ENCODE measurements at regions not wholly inside any gene's neighbourhood (a gene's known extent, or its start where the extent isn't known, plus 50 kb on each side); places are given as distances from the start of the nearest gene placed in this dataset.
"Not testable (repeated sequence)": the region's sequence is repeated elsewhere in the genome, so short reads cannot be mapped to it uniquely, and the experiment has no call there.

DNA sequence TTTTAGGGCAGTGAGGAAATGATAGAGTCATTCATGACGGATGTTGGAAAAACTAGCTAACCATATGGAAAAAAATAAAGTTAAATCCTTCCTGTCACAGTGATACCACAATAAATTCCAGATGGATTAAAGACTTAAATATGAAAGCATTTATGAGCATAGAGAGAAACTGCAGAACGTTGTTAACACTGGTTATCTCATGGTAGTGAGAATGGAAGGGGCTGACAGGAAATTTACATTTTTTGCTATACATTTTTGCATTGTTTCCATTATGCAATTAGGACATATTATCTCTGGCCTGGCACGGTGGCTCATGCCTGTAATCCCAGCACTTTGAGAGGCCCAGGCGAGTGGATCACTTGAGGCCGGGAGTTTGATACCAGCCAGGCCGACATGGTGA, 130.5 kb upstream of the VOPP1 start:
- not testable (repeated sequence) for DNase-seq

DNA sequence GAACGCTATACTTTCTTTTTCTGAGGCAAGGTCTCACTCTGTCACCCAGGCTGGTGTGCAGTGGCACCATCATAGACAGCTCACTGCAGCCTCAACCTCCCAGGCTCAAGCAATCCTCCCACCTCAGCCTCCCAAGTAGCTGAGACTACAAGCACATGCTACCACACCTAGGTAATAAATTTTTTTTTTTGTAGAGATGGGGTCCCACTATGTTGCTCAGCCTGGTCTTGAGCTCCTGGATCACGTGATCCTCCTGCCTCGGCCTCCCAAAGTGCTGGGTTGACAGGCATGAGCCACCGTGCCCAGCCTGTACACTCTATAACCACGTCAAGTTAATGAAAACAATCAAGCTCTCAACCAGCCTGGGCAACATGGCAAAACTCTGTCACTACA, 127.1 kb upstream of the VOPP1 start:
- not testable (repeated sequence) for DNase-seq

DNA sequence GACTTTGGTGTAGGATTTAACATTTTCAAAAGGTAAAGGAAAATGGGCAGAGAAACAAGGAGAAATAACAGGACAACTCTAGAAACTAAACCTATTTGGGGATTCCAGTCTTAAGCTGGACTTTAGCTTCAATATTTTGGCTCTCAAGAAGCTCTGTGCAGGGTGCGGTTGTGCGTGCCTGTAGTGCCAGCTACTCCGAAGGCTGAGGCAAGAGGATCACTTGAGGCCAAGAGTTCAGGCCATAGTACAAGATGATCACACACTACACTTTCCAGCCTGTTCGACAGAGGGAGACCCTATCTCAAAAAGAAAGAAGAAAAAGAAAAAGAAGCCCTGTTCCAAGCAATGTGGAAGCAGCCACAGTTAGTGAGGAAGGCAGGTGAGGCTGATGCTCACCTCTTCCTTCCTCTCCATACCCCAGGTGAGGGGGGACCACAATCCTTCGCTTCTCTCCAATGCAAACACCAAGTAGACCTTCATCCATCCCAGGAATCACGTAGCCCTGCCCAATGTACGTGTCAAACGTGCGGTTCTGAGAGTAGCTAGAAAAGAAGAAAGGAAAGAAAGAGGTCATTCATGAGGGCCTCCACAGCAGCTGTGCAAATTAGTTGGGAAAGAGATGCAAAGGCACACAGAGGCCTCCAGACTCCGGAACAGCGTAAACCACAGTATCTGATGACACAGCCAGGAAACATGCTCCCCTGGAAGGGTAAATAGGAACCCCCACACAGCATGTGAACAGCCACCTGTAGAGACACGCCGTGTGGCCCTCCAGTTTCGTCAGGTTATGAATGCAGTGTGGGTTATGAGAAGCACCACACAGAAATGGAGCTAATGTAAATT, 126.5 kb upstream of the VOPP1 start:
- DNase-seq: not testable (repeated sequence)

DNA sequence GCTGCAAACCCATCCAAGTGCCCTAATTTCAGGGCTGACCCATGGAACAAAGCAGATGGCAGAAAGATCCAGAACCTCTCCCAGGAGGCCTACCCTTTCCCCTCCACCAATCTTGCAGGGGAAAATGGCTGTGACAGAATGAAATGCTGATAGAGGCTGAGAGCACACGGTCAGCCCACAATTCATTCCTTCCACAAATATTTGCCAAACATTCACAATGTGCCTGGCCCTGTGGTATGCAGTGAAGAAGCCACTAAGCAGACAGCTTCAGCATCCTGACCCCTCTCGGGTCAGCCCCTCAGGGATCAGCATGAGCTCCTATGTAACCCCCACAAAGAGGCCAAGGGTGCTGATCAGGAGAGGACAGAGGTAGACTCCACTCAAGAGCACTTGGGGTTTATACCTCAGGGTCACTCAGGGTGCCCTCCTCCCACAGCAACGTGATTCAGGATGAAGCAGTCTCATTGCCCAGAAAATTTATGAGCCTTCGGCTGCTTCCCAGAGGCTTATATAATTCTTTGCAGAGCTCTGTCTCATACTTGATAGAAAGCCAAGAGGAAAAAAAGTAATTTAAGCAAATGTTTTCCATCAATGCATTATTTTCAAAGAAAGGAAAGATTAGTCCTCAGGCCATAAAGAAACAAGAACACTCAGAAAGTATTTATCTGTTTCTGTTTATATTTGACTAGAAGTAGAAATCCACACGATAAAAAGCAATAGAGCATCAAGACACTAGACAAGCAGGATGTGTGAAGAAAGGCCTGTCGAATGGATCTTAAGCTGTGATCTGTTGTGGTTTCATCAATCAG, 123.8 kb upstream of the VOPP1 start:
- not testable (repeated sequence) for DNase-seq

DNA sequence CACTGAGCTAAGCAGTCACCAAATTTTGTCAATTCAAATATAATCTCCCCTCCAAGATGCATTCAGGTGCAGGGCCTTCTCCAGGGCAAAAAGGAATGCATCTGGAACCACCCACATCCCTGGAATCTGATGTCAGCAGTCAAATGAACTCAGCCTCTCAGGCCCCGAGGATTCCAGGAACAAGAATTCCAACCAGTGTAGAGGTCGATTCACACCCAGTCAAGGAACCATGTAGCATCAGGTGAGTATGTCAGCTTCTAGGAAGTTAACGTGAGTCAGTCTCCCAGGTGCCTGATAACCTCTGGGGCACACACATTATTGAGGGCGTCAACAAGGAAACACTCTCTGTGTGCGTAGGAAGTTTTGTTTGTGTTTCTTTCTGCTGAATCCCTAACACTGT, 122.2 kb upstream of the VOPP1 start:
- DNase-seq: peak; percentile 20

DNA sequence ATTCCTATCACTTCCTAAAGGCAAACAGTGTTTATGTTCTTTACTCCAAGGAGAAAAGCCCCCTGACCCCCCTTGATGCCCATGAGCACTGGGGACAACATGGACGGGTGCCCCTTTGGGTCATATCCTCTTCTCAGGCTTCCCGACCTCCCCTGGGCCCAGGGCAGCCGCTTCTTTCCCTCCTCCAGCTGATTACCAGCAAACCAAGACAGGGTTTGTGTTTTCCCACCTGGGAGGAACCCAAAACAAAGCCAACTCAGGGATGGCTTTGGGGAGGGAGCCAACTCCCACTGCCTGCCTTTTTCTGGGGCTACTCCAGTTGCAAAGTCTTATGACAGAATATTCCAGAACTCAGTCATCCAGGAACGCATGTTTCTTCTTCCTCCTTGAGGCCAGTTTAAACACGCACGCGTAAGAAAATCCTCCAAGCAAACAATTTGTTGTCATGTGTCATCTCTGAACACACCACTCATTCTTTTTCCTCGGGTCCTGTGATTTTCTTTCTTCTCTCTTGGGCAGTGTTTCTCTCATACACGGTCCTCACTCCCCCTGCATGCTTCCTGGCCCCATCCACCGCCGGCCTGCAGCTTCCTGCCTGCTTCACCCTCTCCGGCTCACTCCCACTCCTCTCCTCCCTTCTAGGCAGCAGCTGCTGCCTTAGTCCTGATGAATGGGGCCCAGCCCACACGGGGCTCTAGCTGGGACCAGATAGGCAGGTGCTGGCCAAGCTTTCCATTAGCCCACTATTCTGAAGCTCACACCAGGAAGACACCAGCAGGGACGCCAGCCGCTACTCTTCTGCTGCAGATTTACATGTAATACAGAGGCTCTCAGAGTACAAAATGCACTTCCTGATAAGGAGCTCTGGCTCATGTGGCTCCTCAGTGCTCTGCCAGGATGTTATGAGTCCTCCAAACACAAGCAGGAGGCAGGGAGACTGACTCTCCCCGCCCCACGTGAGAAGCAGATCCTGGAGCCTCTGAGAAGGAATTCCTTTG, 116.7 kb upstream of the VOPP1 start:
- DNase-seq: peak; percentile 79

DNA sequence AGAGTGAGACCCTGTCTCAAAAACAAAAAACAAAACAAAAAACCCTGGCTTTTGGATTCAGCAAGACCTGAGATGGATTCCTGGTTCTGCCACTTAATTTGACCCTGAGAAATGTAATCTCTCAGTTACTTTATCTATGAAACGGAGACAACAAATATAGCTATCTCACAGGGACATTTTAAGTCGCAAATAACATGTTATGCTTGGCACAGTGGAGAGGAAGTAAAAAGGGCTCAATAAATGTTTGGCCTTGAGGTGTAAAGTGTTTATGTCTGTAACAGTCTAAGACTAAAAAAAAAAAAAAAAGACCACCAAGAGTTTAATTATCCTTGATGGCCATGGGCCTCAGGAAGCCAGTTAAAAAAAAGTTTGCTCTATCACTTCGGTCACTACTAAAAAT, 116.0 kb upstream of the VOPP1 start:
- peak; percentile 5 for DNase-seq

DNA sequence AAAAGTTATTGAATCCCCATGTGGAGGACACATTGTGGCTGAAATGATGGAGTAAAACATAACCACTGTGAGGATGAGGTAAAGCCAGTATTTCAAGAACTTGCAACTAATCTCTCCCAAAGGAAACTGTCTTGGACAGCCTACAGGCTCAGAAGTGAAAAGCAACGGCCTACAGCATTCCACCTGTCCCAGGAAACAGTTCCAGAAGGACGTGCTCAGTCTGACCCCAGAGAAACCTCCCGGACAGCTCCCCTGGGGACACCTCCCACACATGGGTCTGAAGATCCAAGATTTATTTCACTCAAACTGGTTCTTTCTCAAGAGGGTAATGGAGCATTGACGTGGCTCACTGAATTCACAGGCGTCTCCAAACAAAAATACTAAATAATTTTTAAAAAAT, 115.0 kb upstream of the VOPP1 start:
- not testable (repeated sequence) for DNase-seq

DNA sequence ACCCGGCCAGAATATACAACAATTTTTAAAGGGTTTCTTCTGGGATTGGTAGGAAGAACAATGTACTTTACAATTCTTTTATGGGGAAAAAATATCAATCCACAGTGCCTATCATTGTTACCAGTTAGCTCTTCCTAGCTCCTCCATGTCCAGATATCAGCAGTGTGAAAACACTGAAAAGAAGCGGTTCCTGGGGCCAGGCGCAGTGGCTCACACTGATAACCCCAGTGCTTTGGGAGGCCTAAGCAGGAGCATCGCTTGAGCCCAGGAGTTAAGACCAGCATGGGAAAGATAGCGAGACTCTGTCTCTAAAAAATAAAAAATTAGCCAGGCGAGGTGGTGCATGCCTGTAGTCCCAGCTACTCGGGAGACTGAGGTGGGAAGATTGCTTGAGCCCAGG, 114.5 kb upstream of the VOPP1 start:
- DNase-seq: not testable (repeated sequence)

DNA sequence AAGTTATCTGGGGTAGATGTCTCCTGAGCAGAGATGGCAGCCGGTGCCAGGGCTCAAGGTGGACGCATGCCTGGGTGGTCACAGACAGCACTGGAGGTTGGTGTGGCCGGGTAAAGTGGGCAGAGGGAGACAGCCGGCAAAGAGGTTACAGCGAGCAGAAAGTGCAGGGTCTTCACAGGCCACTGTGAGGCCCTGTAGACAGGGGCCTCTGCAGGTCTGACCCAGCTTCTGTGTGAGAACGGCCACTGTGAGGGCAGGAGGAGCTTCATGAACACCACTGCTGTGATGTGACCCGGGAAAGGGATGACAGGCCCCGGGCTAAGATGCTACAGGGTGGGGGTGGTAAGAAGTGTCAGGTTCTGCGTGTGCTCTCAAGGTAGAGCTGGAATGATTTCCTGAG, 111.2 kb upstream of the VOPP1 start:
- DNase-seq: not testable (repeated sequence)

DNA sequence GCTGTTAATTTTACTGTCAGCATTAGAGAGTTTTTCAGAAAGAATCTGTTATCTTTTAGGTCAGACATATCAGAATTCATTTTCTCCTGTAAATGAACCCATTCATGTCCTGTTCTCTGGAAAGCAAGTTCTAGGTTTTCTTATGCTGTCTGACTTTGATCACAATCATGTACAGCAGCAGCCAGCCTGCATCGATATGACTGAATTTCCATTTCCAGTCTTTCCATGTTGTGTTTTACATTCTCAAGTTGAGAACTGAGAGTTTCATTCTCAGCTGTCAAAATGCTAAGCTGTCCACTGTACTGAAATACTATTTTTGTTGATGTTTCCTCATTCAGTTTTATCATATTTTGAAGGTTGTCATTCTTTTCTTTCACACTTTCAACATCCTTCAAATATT, 103.3 kb upstream of the VOPP1 start:
- not testable (repeated sequence) for DNase-seq

DNA sequence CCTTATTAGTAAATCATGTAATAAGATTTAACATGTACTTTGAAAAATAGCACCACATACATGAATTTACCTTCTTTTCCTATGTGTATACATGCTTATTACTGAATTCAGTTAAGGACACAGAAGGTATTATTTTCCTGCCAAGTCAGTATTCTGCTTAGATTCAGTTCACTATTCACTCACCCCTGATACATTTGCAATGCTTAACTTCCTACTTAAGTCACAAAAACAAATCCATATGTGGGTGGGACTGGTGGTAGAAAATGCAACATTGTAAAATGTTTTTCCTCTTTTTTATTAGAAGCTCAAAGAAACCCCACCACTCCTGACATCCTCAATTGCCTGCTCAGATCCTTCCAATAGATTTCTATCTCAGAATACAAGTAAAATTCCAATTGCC, 101.2 kb upstream of the VOPP1 start:
- not testable (repeated sequence) for DNase-seq

DNA sequence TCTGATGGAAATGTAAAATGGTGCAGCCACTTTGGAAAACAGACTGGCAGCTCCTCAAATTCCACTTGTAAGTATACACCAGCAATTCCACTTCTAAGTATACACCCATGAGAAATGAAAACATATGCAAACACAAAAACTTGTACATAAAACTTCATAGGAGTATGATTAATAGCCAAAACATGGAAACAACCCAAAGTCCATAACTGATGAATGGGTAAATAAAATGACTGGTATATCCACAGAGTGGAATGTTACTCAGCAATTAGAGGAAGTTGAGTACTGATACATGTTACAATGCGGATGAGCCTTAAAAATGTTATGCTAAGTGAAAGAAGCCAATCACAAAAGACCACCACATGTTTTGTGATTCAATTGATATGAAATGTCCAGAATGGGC, 99.8 kb upstream of the VOPP1 start:
- not testable (repeated sequence) for DNase-seq

DNA sequence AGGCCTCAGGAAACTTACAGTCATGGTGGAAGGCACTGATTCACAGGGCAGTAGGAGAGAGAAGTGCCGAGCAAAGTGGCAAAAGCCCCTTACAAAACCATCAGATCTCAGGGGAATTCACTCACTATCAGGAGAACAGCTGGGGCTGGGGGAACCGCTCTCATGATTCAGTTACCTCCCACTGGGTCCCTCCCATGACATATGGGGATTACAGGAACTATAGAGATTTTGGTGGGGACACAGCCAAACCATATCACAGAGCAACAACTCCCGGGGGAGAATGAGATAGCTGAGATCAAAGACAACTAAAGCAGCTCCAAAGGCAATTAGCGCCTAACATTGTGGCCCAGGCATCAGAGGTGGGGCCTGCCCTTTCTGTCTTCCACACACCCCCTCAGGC, 85.4 kb upstream of the VOPP1 start:
- DNase-seq: no peak

DNA sequence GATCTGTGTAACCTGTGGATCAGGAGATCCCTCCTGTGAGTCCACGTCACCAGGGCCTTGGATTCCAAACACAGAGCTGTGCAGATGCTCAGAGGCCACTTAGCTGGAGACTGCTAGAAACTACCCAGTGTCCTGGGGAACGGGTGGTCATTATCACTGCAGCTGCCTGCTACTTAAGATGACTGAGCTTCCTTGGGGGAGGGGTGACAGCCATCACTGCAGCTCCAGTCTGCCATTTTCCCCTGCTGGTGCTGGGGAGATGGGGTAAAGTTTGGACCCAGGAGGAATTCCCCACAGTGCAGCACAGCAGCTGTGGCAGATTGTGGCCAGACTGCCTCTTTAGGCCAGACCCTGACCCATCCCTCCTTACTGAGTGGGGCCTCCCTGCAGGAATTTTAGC, 78.8 kb upstream of the VOPP1 start:
- no peak for DNase-seq

DNA sequence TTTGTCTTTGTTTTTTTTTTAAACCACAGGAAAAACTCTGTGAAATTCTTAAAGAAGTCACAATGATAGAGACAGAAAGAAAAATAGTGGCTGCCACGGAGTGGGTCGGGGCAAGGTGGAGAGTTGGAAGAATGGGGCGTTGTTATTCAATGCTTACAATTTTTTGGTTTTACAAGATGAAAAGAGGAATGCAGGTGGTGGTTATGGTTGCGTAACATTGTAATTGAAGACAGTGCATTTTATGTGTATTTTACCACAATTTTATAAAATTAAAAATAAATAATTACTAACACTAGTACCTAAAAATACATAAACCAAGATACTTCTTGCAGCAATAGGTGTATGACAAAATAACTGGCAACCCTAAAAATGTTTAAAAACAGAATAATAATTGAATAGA, 76.9 kb upstream of the VOPP1 start:
- DNase-seq: no peak

DNA sequence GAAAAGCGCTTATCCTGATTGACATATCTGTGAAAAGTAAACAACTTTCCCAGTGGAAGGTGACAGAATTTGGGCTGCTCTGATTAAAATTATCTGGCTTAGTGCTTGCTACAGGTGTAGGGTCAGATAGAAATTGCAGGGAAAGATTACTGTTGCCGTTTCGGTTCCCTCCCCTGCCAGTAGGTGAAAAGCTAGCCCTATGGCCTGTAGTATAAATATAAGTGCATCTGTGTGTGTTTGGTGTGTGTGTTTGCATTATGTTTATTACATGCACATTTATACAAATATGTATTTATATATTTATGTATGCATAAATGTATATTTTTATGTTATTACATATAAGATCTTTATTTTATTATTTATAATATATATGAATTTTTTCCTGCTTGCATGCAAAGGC, 72.3 kb upstream of the VOPP1 start:
- no peak for DNase-seq

DNA sequence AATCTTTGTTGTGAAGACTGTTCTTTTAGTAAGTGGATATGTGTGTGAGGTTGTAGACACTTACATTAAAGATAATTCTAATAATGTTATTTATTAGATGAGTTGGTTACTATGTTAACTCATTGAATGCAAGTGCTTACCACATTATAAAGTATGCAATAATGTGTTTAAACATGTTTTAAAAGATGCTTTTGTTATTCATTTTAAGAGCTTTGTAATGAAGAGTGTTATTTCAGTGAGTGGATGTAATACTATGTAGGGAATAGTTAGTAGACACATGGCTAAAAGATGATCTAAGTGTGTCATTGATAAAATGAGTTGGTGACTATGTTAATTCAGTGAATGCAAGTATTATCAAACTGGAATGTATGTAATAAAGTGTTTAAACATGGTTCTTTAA, 70.0 kb upstream of the VOPP1 start:
- DNase-seq: no peak

DNA sequence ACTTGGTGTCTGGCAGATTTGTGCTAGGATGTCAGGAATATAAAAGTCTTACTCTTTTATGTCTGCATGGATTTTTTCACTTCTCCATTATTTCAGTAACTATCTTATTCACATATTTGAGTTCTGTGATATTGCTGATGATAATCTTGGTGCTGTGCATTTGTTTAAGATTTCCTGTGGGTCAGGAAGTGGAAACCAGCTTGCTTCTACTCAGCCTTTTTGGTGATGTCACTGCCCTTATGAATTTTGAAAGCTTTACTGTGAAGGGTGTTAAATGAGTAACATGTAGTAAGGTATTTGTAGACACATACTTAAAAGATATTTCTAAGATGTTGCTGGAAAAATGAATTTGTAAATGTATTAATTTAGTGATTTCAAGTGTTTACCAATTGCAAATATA, 69.5 kb upstream of the VOPP1 start:
- peak; percentile 43 for DNase-seq

DNA sequence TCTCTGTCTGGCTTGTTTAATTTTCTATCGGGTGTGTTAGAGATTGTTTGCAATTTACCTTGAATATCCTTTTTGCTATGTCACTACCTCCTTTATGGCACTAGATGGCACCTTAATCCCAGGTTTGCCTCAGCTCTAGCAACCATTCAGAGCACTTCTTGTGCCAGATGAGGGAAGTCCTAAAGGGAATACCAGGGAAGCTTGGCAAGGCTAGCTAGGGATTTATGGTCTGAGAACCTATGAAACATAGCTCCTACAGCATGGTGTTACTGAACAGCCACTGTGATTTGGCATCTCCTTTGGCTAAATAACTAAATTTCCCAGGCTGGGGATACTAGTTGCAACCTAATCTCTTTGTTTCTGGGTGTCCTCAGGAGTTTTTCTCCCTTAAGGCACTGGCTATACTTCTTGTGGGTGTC, 69.0 kb upstream of the VOPP1 start:
- DNase-seq: peak; percentile 90

DNA sequence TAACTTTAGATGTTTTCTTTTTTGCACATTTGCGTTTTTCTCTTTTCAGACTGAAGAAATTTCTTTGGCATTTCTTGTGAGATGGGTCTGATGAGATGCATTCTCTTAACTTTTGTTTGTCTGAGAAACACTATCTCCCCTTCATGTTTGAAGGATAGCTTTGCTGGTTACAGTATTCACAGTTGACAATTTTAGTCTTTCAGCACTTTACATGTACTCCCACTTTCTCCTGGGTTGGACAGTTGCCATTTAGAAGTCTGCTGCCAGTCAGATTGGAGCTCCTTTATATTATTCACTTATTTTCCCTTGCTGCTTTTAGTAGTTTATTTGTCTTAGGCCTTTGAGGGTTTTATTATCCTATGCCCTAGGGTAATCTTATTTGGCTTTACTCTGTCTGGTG, 67.3 kb upstream of the VOPP1 start:
- DNase-seq: no peak

DNA sequence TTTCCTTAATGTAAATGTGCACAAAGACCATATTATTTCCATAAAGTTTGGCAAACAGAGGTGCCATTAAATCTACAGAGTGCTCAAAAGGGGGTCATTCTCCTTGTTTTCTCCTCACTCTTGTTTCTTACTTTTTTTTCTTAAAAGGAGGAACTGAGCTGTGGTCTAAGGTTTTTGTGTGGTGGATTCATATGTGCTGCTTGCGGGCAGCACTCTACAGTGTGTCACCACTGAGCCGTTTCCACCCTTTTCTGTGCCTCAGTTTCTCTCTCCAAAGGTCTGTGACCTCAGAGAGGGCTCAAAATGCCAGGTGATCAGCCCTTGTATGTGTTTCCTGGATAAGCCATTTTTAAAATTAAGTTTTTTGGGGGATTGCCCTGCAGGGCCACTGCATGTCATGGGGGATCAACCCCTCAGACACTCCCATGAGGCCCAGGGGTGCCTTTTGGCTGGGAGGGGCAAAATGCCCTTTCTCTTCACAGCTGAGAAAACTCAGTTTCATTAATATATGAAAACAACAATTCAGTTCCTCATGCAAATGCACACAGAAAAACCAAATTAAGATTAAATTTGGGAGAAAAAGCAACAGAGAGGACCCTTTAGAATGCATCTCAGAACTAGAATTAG, 56.9 kb upstream of the VOPP1 start:
- no peak for DNase-seq

Measured in dermis blood vessel endothelial cell (primary cell).